ENCODE measurements at regions not wholly inside any gene's neighbourhood (a gene's known extent, or its start where the extent isn't known, plus 50 kb on each side); places are given as distances from the start of the nearest gene placed in this dataset.

GRCh38 chr6:4313044-4313686 is 177.8 kb upstream of the ECI2 start (continued):
- TF ChIP-seq REST (IDR thresholded peaks at IDR 0.05; ENCODE audit: borderline replicate concordance), result peak; percentile 58
- TF ChIP-seq REST (CRISPR knock-in tag; IDR thresholded peaks at IDR 0.05; ENCODE audit: low read depth), result no peak
- 0 out of 2 replicates have a peak, but pooled peaks have one; percentile 27 for TF ChIP-seq ZNF766 (CRISPR knock-in tag; conservative IDR thresholded peaks at IDR 0.05)
- no peak for TF ChIP-seq RBM22 (IDR thresholded peaks at IDR 0.05; ENCODE audit: low read depth, low read length, poor library complexity, severe bottlenecking)
- no peak for TF ChIP-seq SFPQ (IDR thresholded peaks at IDR 0.05; ENCODE audit: low read depth, low read length)

Data from K562 (cell line).